HCT116 (cell line): ENCODE measurements at regions not wholly inside any gene's neighbourhood (a gene's known extent, or its start where the extent isn't known, plus 50 kb on each side); places are given as distances from the start of the nearest gene placed in this dataset.

Experiments
- ATAC-seq: fragments of 200-7000 bp; cut with Tn5 transposase; 2 replicates; pipeline ENCODE4 v1.9.1; 2020; ENCODE audit warnings: mild to moderate bottlenecking, moderate library complexity
- BruUV-seq: library from RNA; stranded (reverse); fragments of 400-500 nt; replicated peaks from 2 replicates; lab custom pipeline; 2021; lab: Mats Ljungman, UMichigan
- CTCF ChIA-PET: fragments of 300-600 bp; sonication (Branson Sonifier 250); formaldehyde crosslinking; loops from one replicate; lab custom pipeline; 2021; ENCODE audit warnings: antibody characterized with exemption; lab: Charles Lee
- POLR2A ChIA-PET: fragments of 300-600, 350-600 bp; sonication (Branson Sonifier 250); formaldehyde crosslinking; loops from one replicate; lab custom pipeline; 2021; ENCODE audit warnings: antibody characterized with exemption; lab: Charles Lee
- RAD21 ChIA-PET, 2 experiments: fragments of 300-600 bp; sonication (Branson Sonifier 250); formaldehyde crosslinking; loops; one replicate each; lab custom pipeline; 2023; ENCODE audit warnings: low total read pairs in 2 of 2; ENCODE audit not compliant: uncharacterized antibody in 2 of 2, unreplicated experiment in 2 of 2, low non-redundant PET in 1 of 2; lab: Charles Lee
- DNase-seq: peaks from one replicate; pipeline ENCODE4 v3.0.0-alpha.2; 2010; ENCODE audit warnings: low read depth, low spot score
- H2AFZ ChIP-seq: fragments of 200-600 bp; shearing (Covaris generic), sonication (generic); 2 replicates; pipeline ENCODE4 v1.6.1; 2017; ENCODE audit warnings: low read depth, mixed run types, mixed read lengths, antibody characterized with exemption, low read length; ENCODE audit not compliant: poor library complexity, severe bottlenecking
- H3K27ac ChIP-seq: 2 replicates; pipeline ENCODE4 v1.5.1; 2012; ENCODE audit warnings: low read depth, low read length
- H3K27me3 ChIP-seq: fragments of 200-600 bp; sonication (generic); 2 replicates; pipeline ENCODE4 v1.6.1; 2016; ENCODE audit warnings: mixed run types, low read length, mixed read lengths; ENCODE audit not compliant: insufficient read depth
- H3K36me3 ChIP-seq, 2 experiments: fragments of 200-500 bp in 1 of 2; fragments of 200-600 bp in 1 of 2; sonication (Bioruptor generic) in 1 of 2; sonication (generic) in 1 of 2; 2 replicates each; pipeline versions ENCODE4 v1.5.1 to v1.6.1; 2014 to 2016; ENCODE audit warnings: low read length in 2 of 2, inconsistent platforms in 1 of 2, mixed read lengths in 1 of 2, mixed run types in 1 of 2; ENCODE audit not compliant: insufficient read depth in 2 of 2, control insufficient read depth in 1 of 2
- H3K4me1 ChIP-seq, 2 experiments: fragments of 200-600 bp in 1 of 2; sonication (generic) in 1 of 2; 2 replicates each; pipeline versions ENCODE4 v1.5.1 to v1.6.1; 2012 to 2017; ENCODE audit warnings: low read length in 2 of 2, inconsistent platforms in 1 of 2, mild to moderate bottlenecking in 1 of 2, mixed read lengths in 1 of 2, mixed run types in 1 of 2, moderate library complexity in 1 of 2; ENCODE audit not compliant: insufficient read depth in 2 of 2, control insufficient read depth in 1 of 2
- H3K4me2 ChIP-seq: fragments of 200-600 bp; sonication (generic); 2 replicates; pipeline ENCODE4 v1.6.1; 2017; ENCODE audit warnings: mixed run types, low read length, mixed read lengths
- H3K4me3 ChIP-seq, 2 experiments: fragments of 200-600 bp in 1 of 2; sonication (generic) in 1 of 2; replicated peaks in 1 of 2; 2 replicates each; pipeline ENCODE4 v1.5.1; 2011 to 2016; ENCODE audit warnings: low read length in 2 of 2, control low read depth in 1 of 2, low read depth in 1 of 2, mild to moderate bottlenecking in 1 of 2, mixed read lengths in 1 of 2, mixed run types in 1 of 2
- H3K79me2 ChIP-seq: fragments of 200-600 bp; sonication (generic); 2 replicates; pipeline ENCODE4 v1.6.1; 2017; ENCODE audit warnings: mild to moderate bottlenecking, mixed run types, low read length, moderate library complexity, mixed read lengths; ENCODE audit not compliant: insufficient read depth
- H3K9ac ChIP-seq: fragments of 200-600 bp; sonication (generic); 2 replicates; pipeline ENCODE4 v1.6.1; 2016; ENCODE audit warnings: low read length, mixed read lengths
- H3K9me2 ChIP-seq: fragments of 200-600 bp; sonication (generic), shearing (Covaris generic); 2 replicates; pipeline ENCODE4 v1.6.1; 2017; ENCODE audit warnings: mixed run types, mild to moderate bottlenecking, moderate library complexity; ENCODE audit not compliant: insufficient read depth
- H3K9me3 ChIP-seq, 2 experiments: fragments of 200-500 bp in 1 of 2; fragments of 200-600 bp in 1 of 2; sonication (Bioruptor generic) in 1 of 2; sonication (generic) in 1 of 2; 2 replicates each; pipeline ENCODE4 v1.6.1; 2014 to 2017; ENCODE audit warnings: low read length in 2 of 2, mixed read lengths in 2 of 2, inconsistent platforms in 1 of 2, low read depth in 1 of 2, mild to moderate bottlenecking in 1 of 2, mixed run types in 1 of 2, moderate library complexity in 1 of 2; ENCODE audit not compliant: control insufficient read depth in 1 of 2, insufficient read depth in 1 of 2
- H4K20me1 ChIP-seq: fragments of 200-600 bp; sonication (generic), shearing (Covaris generic); 2 replicates; pipeline ENCODE4 v1.6.1; 2017; ENCODE audit warnings: mixed run types, mild to moderate bottlenecking, moderate library complexity; ENCODE audit not compliant: insufficient read depth
- ATF3 ChIP-seq: IDR thresholded peaks from 2 replicates; pipeline ENCODE4 v1.6.1; 2012
- CBX3 ChIP-seq: IDR thresholded peaks from 2 replicates; pipeline ENCODE4 v1.6.1; 2012; ENCODE audit warnings: low read depth
- FOSL1 ChIP-seq: IDR thresholded peaks from 2 replicates; pipeline ENCODE4 v1.6.1; 2012; ENCODE audit warnings: low read depth
- JUND ChIP-seq: IDR thresholded peaks from 2 replicates; pipeline ENCODE4 v1.6.1; 2012
- POLR2A ChIP-seq: IDR thresholded peaks from 2 replicates; pipeline ENCODE4 v1.7.0; 2011; ENCODE audit warnings: borderline replicate concordance; ENCODE audit not compliant: insufficient read depth, insufficient read length; ENCODE audit errors: extremely low read depth
- POLR2AphosphoS5 ChIP-seq: IDR thresholded peaks from 2 replicates; pipeline ENCODE4 v1.6.1; 2011; ENCODE audit warnings: mild to moderate bottlenecking, low read depth, low read length, moderate library complexity
- SIN3A ChIP-seq: IDR thresholded peaks from 2 replicates; pipeline ENCODE4 v1.6.1; 2012; ENCODE audit warnings: low read depth
- SP1 ChIP-seq: IDR thresholded peaks from 2 replicates; pipeline ENCODE4 v1.6.1; 2012; ENCODE audit warnings: low read depth
- SRF ChIP-seq: IDR thresholded peaks from 2 replicates; pipeline ENCODE4 v1.6.1; 2012; ENCODE audit warnings: low read depth
- intact Hi-C: fragments of 100-400 bp; cut with micrococcal nuclease; formaldehyde crosslinking; loops from 2 replicates; pipeline ENCODE4 v1.10.0; 2022
- TF ChIP-seq, protein P1 (sequence below): IDR thresholded peaks from 2 replicates; pipeline ENCODE4 v1.6.1; 2011; ENCODE audit warnings: mild to moderate bottlenecking, low read length, moderate library complexity; ENCODE audit not compliant: insufficient replicate concordance; ENCODE audit errors: extremely low read depth
- TF ChIP-seq, protein P2 (sequence below): IDR thresholded peaks from 2 replicates; pipeline ENCODE4 v1.6.1; 2012; ENCODE audit warnings: low read depth
- TF ChIP-seq, protein P3 (sequence below): IDR thresholded peaks from 2 replicates; pipeline ENCODE4 v1.6.1; 2012

DNA sequence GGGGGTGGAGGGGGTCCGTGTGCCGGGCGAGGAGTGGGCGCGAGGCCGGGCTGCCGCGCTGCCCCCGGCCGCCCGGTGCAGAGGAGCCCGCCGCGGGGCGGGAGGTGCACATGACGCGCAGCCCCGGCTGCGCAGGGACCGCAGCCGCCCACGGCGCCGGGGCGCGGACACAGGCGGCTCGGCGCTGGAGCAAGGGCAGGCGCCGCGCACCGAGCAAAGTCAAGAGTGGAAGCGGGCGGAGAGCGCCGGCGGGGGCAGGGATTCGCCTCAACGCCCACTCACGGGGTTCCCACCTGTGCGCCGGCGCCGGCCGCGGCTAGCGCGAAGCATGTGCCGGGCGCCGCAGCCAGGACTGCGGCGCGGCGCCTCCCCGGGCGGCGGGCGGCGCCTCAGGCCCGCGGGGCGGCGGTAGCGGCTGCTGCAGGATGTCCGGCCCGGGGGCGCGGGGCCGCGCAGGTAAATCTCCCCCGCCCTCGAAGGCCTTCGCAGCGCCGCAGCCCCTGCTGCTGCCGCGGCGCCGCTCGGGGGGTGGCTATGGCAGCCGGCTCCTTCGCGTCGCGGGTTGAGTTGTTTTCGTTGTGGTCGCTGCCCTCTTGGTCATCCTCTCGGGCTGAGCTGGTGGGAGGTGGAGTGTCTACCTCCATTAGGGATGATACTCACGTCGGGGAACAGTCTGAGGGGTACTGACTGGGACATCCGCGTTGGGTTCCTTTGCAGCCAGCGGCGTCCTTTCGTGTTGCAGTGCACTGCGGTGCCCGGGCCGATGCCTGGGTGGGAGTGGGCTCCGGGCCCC, 216.3 kb upstream of the DTNA start:
- no peaks in the 10 kb centered on the region for H3K36me3 ChIP-seq
- no peaks in the 10 kb centered on the region for H3K4me1 ChIP-seq
- intact Hi-C loops: no loop called here
- no peak overlapping the region for H3K27ac ChIP-seq
- H3K4me3 ChIP-seq: no peak overlapping the region
- TF ChIP-seq SP1 (no peak), CBX3 (no peak), SIN3A (no peak), JUND (no peak), POLR2A (no peak), ATF3 (no peak), FOSL1 (no peak), POLR2AphosphoS5 (no peak), SRF (no peak)
- TF ChIP-seq, protein P1, sequence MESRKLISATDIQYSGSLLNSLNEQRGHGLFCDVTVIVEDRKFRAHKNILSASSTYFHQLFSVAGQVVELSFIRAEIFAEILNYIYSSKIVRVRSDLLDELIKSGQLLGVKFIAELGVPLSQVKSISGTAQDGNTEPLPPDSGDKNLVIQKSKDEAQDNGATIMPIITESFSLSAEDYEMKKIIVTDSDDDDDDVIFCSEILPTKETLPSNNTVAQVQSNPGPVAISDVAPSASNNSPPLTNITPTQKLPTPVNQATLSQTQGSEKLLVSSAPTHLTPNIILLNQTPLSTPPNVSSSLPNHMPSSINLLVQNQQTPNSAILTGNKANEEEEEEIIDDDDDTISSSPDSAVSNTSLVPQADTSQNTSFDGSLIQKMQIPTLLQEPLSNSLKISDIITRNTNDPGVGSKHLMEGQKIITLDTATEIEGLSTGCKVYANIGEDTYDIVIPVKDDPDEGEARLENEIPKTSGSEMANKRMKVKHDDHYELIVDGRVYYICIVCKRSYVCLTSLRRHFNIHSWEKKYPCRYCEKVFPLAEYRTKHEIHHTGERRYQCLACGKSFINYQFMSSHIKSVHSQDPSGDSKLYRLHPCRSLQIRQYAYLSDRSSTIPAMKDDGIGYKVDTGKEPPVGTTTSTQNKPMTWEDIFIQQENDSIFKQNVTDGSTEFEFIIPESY: no peak
- TF ChIP-seq, protein P2, sequence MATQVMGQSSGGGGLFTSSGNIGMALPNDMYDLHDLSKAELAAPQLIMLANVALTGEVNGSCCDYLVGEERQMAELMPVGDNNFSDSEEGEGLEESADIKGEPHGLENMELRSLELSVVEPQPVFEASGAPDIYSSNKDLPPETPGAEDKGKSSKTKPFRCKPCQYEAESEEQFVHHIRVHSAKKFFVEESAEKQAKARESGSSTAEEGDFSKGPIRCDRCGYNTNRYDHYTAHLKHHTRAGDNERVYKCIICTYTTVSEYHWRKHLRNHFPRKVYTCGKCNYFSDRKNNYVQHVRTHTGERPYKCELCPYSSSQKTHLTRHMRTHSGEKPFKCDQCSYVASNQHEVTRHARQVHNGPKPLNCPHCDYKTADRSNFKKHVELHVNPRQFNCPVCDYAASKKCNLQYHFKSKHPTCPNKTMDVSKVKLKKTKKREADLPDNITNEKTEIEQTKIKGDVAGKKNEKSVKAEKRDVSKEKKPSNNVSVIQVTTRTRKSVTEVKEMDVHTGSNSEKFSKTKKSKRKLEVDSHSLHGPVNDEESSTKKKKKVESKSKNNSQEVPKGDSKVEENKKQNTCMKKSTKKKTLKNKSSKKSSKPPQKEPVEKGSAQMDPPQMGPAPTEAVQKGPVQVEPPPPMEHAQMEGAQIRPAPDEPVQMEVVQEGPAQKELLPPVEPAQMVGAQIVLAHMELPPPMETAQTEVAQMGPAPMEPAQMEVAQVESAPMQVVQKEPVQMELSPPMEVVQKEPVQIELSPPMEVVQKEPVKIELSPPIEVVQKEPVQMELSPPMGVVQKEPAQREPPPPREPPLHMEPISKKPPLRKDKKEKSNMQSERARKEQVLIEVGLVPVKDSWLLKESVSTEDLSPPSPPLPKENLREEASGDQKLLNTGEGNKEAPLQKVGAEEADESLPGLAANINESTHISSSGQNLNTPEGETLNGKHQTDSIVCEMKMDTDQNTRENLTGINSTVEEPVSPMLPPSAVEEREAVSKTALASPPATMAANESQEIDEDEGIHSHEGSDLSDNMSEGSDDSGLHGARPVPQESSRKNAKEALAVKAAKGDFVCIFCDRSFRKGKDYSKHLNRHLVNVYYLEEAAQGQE: no peak
- TF ChIP-seq, protein P3, sequence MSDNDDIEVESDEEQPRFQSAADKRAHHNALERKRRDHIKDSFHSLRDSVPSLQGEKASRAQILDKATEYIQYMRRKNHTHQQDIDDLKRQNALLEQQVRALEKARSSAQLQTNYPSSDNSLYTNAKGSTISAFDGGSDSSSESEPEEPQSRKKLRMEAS: no peak
- no peak overlapping the region for H3K9ac ChIP-seq
- ChIA-PET POLR2A (no interaction called here), CTCF (no interaction called here), RAD21 (no interaction called here)
- no peaks in the 10 kb centered on the region for H4K20me1 ChIP-seq
- H3K27me3 ChIP-seq: no peaks in the 10 kb centered on the region
- ATAC-seq (no peak), DNase-seq (no peak)
- H2AFZ ChIP-seq: no peak overlapping the region
- H3K9me3 ChIP-seq: no peaks in the 10 kb centered on the region
- BruUV-seq: no TSS peak
- H3K9me2 ChIP-seq: no peaks in the 10 kb centered on the region
- H3K4me2 ChIP-seq: no peak overlapping the region
- H3K79me2 ChIP-seq: no peaks in the 10 kb centered on the region
